ENCODE measurements at regions not wholly inside any gene's neighbourhood (a gene's known extent, or its start where the extent isn't known, plus 50 kb on each side); places are given as distances from the start of the nearest gene placed in this dataset.

GRCh38 chr13:20350382-20350763 lies 118.3 kb upstream of the GJB6 start:
- Mint-ChIP-seq H3K9me3 (peaks cover 11% of the 10 kb centered on the region), H3K27ac (no peak overlapping the region)
- no peak for ATAC-seq

More at GRCh38 chr13:20350382-20350763, 118.3 kb upstream of the GJB6 start:
- no peak for TF ChIP-seq AFF4 (CRISPR knock-in tag; IDR thresholded peaks at IDR 0.05; ENCODE audit: borderline replicate concordance)
- no peak for TF ChIP-seq JUN (CRISPR knock-in tag; IDR thresholded peaks at IDR 0.05)
- TF ChIP-seq GRHL2 (CRISPR knock-in tag; IDR thresholded peaks at IDR 0.05; ENCODE audit: insufficient replicate concordance, severe bottlenecking): no peak
- no peak for TF ChIP-seq ZBTB21 (CRISPR knock-in tag; IDR thresholded peaks at IDR 0.05; ENCODE audit: borderline replicate concordance)
- TF ChIP-seq CREB1 (CRISPR knock-in tag; IDR thresholded peaks at IDR 0.05): no peak
- TF ChIP-seq, protein P1, sequence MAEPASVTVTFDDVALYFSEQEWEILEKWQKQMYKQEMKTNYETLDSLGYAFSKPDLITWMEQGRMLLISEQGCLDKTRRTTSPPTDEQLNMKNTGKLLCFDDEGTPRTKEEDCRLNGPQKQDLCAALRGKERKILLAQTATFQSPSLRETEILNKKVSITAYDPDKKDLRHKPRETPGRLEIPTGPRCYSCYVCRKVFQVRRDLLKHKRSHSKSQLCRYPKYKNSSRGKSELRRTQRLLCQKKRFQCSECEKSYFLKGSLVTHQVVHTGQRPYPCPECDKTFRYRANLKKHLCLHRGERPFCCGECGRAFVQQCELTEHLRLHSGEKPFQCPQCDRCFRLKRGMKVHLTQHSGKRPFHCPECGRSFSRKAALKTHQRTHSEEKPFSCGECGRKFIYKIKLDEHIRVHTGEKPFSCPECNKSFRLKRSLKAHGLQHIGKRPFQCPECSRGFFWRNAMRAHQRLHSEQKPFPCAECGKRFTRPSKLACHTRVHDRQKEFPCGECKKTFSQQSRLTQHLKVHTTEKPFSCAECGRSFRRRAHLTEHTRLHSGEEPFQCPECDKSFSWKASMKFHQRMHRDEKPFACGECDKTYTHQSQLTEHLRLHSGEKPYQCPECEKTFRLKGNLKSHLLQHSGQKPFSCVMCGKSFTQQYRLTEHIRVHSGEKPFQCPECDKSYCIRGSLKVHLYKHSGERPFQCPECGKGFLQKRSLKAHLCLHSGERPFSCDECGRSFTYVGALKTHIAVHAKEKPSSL (CRISPR knock-in tag; conservative IDR thresholded peaks at IDR 0.05): no peak
- no peak for TF ChIP-seq NR1H2 (CRISPR knock-in tag; IDR thresholded peaks at IDR 0.05)
- TF ChIP-seq EMX1 (CRISPR knock-in tag; IDR thresholded peaks at IDR 0.05): no peak
- TF ChIP-seq, protein P2, sequence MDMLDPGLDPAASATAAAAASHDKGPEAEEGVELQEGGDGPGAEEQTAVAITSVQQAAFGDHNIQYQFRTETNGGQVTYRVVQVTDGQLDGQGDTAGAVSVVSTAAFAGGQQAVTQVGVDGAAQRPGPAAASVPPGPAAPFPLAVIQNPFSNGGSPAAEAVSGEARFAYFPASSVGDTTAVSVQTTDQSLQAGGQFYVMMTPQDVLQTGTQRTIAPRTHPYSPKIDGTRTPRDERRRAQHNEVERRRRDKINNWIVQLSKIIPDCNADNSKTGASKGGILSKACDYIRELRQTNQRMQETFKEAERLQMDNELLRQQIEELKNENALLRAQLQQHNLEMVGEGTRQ (CRISPR knock-in tag; IDR thresholded peaks at IDR 0.05): no peak
- TF ChIP-seq RORB (CRISPR knock-in tag; IDR thresholded peaks at IDR 0.05): no peak
- no peak for TF ChIP-seq GTF2I (CRISPR knock-in tag; conservative IDR thresholded peaks at IDR 0.05)
- TF ChIP-seq, protein P3, sequence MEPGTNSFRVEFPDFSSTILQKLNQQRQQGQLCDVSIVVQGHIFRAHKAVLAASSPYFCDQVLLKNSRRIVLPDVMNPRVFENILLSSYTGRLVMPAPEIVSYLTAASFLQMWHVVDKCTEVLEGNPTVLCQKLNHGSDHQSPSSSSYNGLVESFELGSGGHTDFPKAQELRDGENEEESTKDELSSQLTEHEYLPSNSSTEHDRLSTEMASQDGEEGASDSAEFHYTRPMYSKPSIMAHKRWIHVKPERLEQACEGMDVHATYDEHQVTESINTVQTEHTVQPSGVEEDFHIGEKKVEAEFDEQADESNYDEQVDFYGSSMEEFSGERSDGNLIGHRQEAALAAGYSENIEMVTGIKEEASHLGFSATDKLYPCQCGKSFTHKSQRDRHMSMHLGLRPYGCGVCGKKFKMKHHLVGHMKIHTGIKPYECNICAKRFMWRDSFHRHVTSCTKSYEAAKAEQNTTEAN (CRISPR knock-in tag; IDR thresholded peaks at IDR 0.05): no peak
- no peak for TF ChIP-seq ELF4 (CRISPR knock-in tag; IDR thresholded peaks at IDR 0.05; ENCODE audit: low read depth)
- TF ChIP-seq ETV6 (CRISPR knock-in tag; IDR thresholded peaks at IDR 0.05): no peak
- TF ChIP-seq CREM (CRISPR knock-in tag; IDR thresholded peaks at IDR 0.05): no peak
- TF ChIP-seq ZNF263 (CRISPR knock-in tag; IDR thresholded peaks at IDR 0.05; ENCODE audit: low read depth): no peak
- TF ChIP-seq, protein P4, sequence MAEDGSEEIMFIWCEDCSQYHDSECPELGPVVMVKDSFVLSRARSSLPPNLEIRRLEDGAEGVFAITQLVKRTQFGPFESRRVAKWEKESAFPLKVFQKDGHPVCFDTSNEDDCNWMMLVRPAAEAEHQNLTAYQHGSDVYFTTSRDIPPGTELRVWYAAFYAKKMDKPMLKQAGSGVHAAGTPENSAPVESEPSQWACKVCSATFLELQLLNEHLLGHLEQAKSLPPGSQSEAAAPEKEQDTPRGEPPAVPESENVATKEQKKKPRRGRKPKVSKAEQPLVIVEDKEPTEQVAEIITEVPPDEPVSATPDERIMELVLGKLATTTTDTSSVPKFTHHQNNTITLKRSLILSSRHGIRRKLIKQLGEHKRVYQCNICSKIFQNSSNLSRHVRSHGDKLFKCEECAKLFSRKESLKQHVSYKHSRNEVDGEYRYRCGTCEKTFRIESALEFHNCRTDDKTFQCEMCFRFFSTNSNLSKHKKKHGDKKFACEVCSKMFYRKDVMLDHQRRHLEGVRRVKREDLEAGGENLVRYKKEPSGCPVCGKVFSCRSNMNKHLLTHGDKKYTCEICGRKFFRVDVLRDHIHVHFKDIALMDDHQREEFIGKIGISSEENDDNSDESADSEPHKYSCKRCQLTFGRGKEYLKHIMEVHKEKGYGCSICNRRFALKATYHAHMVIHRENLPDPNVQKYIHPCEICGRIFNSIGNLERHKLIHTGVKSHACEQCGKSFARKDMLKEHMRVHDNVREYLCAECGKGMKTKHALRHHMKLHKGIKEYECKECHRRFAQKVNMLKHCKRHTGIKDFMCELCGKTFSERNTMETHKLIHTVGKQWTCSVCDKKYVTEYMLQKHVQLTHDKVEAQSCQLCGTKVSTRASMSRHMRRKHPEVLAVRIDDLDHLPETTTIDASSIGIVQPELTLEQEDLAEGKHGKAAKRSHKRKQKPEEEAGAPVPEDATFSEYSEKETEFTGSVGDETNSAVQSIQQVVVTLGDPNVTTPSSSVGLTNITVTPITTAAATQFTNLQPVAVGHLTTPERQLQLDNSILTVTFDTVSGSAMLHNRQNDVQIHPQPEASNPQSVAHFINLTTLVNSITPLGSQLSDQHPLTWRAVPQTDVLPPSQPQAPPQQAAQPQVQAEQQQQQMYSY (CRISPR knock-in tag; IDR thresholded peaks at IDR 0.05): no peak
- Mint-ChIP-seq H3K4me3 (no peak overlapping the region), H3K36me3 (no peaks in the 10 kb centered on the region), H3K27me3 (ENCODE audit: low read depth) (no peaks in the 10 kb centered on the region; the same call in 1 of the 2 replicates), H3K4me1 (peaks cover 11% of the 10 kb centered on the region)
- ChIA-PET POLR2A (no interaction called here), CTCF (interaction anchor here (0.8 kb wide), 1 partner anchor 57 kb away, joined by 3 read pairs; no protein-coding TSS in a partner anchor)
- no peak for DNase-seq (ENCODE audit: low spot score)

Data from WTC11 (cell line).